H7 (cell line): ENCODE measurements at regions not wholly inside any gene's neighbourhood (a gene's known extent, or its start where the extent isn't known, plus 50 kb on each side); places are given as distances from the start of the nearest gene placed in this dataset.

Source experiments
- DNase-seq: peaks from one replicate; pipeline ENCODE4 v3.0.0; 2012
- H3K27me3 ChIP-seq: 2 replicates; pipeline ENCODE4 v1.6.0; 2011; ENCODE audit warnings: mild to moderate bottlenecking, low read length; ENCODE audit not compliant: control insufficient read depth, insufficient read depth
- H3K36me3 ChIP-seq: replicated peaks from 2 replicates; pipeline ENCODE4 v1.5.1; 2011; ENCODE audit warnings: low read length; ENCODE audit not compliant: control insufficient read depth, insufficient read depth
- H3K4me3 ChIP-seq: 2 replicates; pipeline ENCODE4 v1.5.1; 2011; ENCODE audit warnings: low read depth, mild to moderate bottlenecking, control low read depth, low read length, moderate library complexity; ENCODE audit not compliant: insufficient read depth

GRCh38 chr10:44217274-44217820 lies 167.6 kb downstream of the CXCL12 start:
- no peak for DNase-seq
- Histone ChIP-seq H3K4me3 (no peak overlapping the region), H3K27me3 (no peaks in the 10 kb centered on the region), H3K36me3 (no peaks in the 10 kb centered on the region)

GRCh38 chr10:44216073-44216472 lies 168.8 kb downstream of the CXCL12 start:
- DNase-seq, result no peak

GRCh38 chr10:44209811-44210210 lies 175.1 kb downstream of the CXCL12 start:
- no peak for DNase-seq
- Histone ChIP-seq H3K27me3 (no peaks in the 10 kb centered on the region), H3K36me3 (no peaks in the 10 kb centered on the region), H3K4me3 (no peak overlapping the region)

More at GRCh38 chr10:44216073-44216472, 168.8 kb downstream of the CXCL12 start:
- Histone ChIP-seq H3K4me3 (no peak overlapping the region), H3K27me3 (no peaks in the 10 kb centered on the region), H3K36me3 (no peaks in the 10 kb centered on the region)

- H3K4me3 ChIP-seq, result no peak overlapping the region
- H3K27me3 ChIP-seq, result no peaks in the 10 kb centered on the region
- H3K36me3 ChIP-seq, result no peaks in the 10 kb centered on the region
- DNase-seq, result no peak
These were observed 177.7 kb downstream of the CXCL12 start for GRCh38 chr10:44207160-44207559.

- no peak overlapping the region for H3K4me3 ChIP-seq
- no peaks in the 10 kb centered on the region for H3K27me3 ChIP-seq
- no peaks in the 10 kb centered on the region for H3K36me3 ChIP-seq
- no peak for DNase-seq
These were observed 178.6 kb downstream of the CXCL12 start for GRCh38 chr10:44206127-44206818.

GRCh38 chr10:44205067-44205466 lies 179.8 kb downstream of the CXCL12 start:
- Histone ChIP-seq H3K4me3 (no peak overlapping the region), H3K27me3 (no peaks in the 10 kb centered on the region), H3K36me3 (no peaks in the 10 kb centered on the region)
- DNase-seq, result peak; percentile 52

GRCh38 chr10:44203535-44203934 lies 181.4 kb downstream of the CXCL12 start:
- no peaks in the 10 kb centered on the region for H3K27me3 ChIP-seq
- no peak for DNase-seq
- H3K36me3 ChIP-seq, result no peaks in the 10 kb centered on the region
- no peak overlapping the region for H3K4me3 ChIP-seq

- H3K36me3 ChIP-seq, result no peaks in the 10 kb centered on the region
- no peak overlapping the region for H3K4me3 ChIP-seq
- H3K27me3 ChIP-seq, result no peaks in the 10 kb centered on the region
- DNase-seq, result no peak
These were observed 181.9 kb downstream of the CXCL12 start for GRCh38 chr10:44202952-44203351.

- no peaks in the 10 kb centered on the region for H3K36me3 ChIP-seq
- DNase-seq, result no peak
- no peak overlapping the region for H3K4me3 ChIP-seq
- H3K27me3 ChIP-seq, result no peaks in the 10 kb centered on the region
These were observed 183.2 kb downstream of the CXCL12 start for GRCh38 chr10:44201656-44202055.

- no peak for DNase-seq
- no peak overlapping the region for H3K4me3 ChIP-seq
- no peaks in the 10 kb centered on the region for H3K36me3 ChIP-seq
- no peaks in the 10 kb centered on the region for H3K27me3 ChIP-seq
These were observed 183.9 kb downstream of the CXCL12 start for GRCh38 chr10:44201011-44201410.

- no peak overlapping the region for H3K4me3 ChIP-seq
- H3K27me3 ChIP-seq, result no peaks in the 10 kb centered on the region
- no peaks in the 10 kb centered on the region for H3K36me3 ChIP-seq
- no peak for DNase-seq
These were observed 184.8 kb downstream of the CXCL12 start for GRCh38 chr10:44199991-44200655.

- Histone ChIP-seq H3K36me3 (no peaks in the 10 kb centered on the region), H3K4me3 (no peak overlapping the region), H3K27me3 (no peaks in the 10 kb centered on the region)
- no peak for DNase-seq
These were observed 185.6 kb downstream of the CXCL12 start for GRCh38 chr10:44199267-44199666.

- DNase-seq, result no peak
- no peaks in the 10 kb centered on the region for H3K27me3 ChIP-seq
- no peak overlapping the region for H3K4me3 ChIP-seq
These were observed 186.2 kb downstream of the CXCL12 start for GRCh38 chr10:44198780-44199097.

GRCh38 chr10:44198096-44198779 lies 186.7 kb downstream of the CXCL12 start:
- Histone ChIP-seq H3K36me3 (no peaks in the 10 kb centered on the region), H3K4me3 (no peak overlapping the region), H3K27me3 (no peaks in the 10 kb centered on the region)
- no peak for DNase-seq

More at GRCh38 chr10:44198780-44199097, 186.2 kb downstream of the CXCL12 start:
- no peaks in the 10 kb centered on the region for H3K36me3 ChIP-seq

GRCh38 chr10:44197646-44198045 lies 187.3 kb downstream of the CXCL12 start:
- Histone ChIP-seq H3K27me3 (no peaks in the 10 kb centered on the region), H3K36me3 (no peaks in the 10 kb centered on the region), H3K4me3 (no peak overlapping the region)
- DNase-seq, result no peak
